22Rv1 (cell line): ENCODE measurements at regions not wholly inside any gene's neighbourhood (a gene's known extent, or its start where the extent isn't known, plus 50 kb on each side); places are given as distances from the start of the nearest gene placed in this dataset.

ENCODE experiments used
- ZFX ChIP-seq: fragments of 450-650 bp; IDR thresholded peaks from 2 replicates; pipeline ENCODE4 v1.6.1; 2017; ENCODE audit warnings: antibody characterized with exemption, borderline replicate concordance
- TF ChIP-seq, protein P1 (sequence below): fragments of 450-650 bp; IDR thresholded peaks from 2 replicates; pipeline ENCODE4 v1.5.1; 2017; ENCODE audit warnings: mild to moderate bottlenecking

DNA sequence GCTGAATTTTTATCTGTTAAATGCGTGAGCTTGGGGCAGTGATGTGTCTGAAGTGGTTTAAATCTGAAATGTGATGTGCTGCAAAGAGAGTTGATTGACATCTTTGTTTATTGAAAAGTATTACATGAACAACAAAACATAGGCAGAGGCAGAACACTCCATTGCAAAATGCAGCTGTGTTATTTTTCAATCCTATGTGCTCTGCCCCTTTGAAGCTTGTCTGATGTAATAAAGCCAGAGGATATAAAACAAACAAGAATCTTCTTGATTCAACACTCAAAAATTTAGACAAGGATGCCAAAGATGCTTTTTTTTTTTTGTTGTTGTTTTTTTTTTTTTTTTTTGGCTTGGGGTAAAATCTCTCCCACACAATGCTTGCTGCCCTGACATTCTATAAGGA, 482.4 kb upstream of the MMS22L start:
- TF ChIP-seq, protein P1, sequence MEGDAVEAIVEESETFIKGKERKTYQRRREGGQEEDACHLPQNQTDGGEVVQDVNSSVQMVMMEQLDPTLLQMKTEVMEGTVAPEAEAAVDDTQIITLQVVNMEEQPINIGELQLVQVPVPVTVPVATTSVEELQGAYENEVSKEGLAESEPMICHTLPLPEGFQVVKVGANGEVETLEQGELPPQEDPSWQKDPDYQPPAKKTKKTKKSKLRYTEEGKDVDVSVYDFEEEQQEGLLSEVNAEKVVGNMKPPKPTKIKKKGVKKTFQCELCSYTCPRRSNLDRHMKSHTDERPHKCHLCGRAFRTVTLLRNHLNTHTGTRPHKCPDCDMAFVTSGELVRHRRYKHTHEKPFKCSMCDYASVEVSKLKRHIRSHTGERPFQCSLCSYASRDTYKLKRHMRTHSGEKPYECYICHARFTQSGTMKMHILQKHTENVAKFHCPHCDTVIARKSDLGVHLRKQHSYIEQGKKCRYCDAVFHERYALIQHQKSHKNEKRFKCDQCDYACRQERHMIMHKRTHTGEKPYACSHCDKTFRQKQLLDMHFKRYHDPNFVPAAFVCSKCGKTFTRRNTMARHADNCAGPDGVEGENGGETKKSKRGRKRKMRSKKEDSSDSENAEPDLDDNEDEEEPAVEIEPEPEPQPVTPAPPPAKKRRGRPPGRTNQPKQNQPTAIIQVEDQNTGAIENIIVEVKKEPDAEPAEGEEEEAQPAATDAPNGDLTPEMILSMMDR = no peak
- TF ChIP-seq ZFX = no peak
